ENCODE measurements at regions not wholly inside any gene's neighbourhood (a gene's known extent, or its start where the extent isn't known, plus 50 kb on each side); places are given as distances from the start of the nearest gene placed in this dataset.

GRCh38 chr3:28674212-28674611 is 325.6 kb upstream of the AZI2 start:
- no peaks in the 10 kb centered on the region for H3K4me1 ChIP-seq (ENCODE audit: low read depth, poor library complexity, severe bottlenecking)
- no peaks in the 10 kb centered on the region for H4K20me1 ChIP-seq (ENCODE audit: insufficient read depth)
- H3K36me3 ChIP-seq (ENCODE audit: insufficient read depth), result no peaks in the 10 kb centered on the region
- TF ChIP-seq CTCF (conservative IDR thresholded peaks at IDR 0.05; ENCODE audit: low read depth, low read length), result no peak
- H3K27me3 ChIP-seq (ENCODE audit: insufficient read depth, low read depth), result no peaks in the 10 kb centered on the region
- no peak overlapping the region for H3K27ac ChIP-seq
- H2AFZ ChIP-seq (ENCODE audit: low read depth), result no peak overlapping the region
- no peaks in the 10 kb centered on the region for H3K79me2 ChIP-seq (ENCODE audit: insufficient read depth, low read depth)
- H3K4me3 ChIP-seq (IDR thresholded peaks at IDR 0.05; ENCODE audit: insufficient read depth, low read depth, low read length), result no peak overlapping the region
- H3K9ac ChIP-seq, result no peak overlapping the region
- no peak overlapping the region for H3K4me2 ChIP-seq

GRCh38 chr3:28677581-28677980 is 329.0 kb upstream of the AZI2 start:
- H3K4me1 ChIP-seq (ENCODE audit: low read depth, poor library complexity, severe bottlenecking), result no peaks in the 10 kb centered on the region
- H4K20me1 ChIP-seq (ENCODE audit: insufficient read depth), result no peaks in the 10 kb centered on the region
- no peak overlapping the region for H3K27ac ChIP-seq
- H3K27me3 ChIP-seq (ENCODE audit: insufficient read depth, low read depth), result no peaks in the 10 kb centered on the region
- no peak overlapping the region for H3K4me2 ChIP-seq
- no peaks in the 10 kb centered on the region for H3K79me2 ChIP-seq (ENCODE audit: insufficient read depth, low read depth)
- no peak overlapping the region for H3K4me3 ChIP-seq (IDR thresholded peaks at IDR 0.05; ENCODE audit: insufficient read depth, low read depth, low read length)
- no peak overlapping the region for H2AFZ ChIP-seq (ENCODE audit: low read depth)
- TF ChIP-seq CTCF (conservative IDR thresholded peaks at IDR 0.05; ENCODE audit: low read depth, low read length), result no peak
- no peak overlapping the region for H3K9ac ChIP-seq
- H3K36me3 ChIP-seq (ENCODE audit: insufficient read depth), result no peaks in the 10 kb centered on the region

GRCh38 chr3:28678086-28678485 is 329.5 kb upstream of the AZI2 start:
- Histone ChIP-seq H3K27ac (no peak overlapping the region), H4K20me1 (ENCODE audit: insufficient read depth) (no peaks in the 10 kb centered on the region), H3K79me2 (ENCODE audit: insufficient read depth, low read depth) (no peaks in the 10 kb centered on the region), H3K9ac (no peak overlapping the region), H3K27me3 (ENCODE audit: insufficient read depth, low read depth) (no peaks in the 10 kb centered on the region), H3K4me3 (IDR thresholded peaks at IDR 0.05; ENCODE audit: insufficient read depth, low read depth, low read length) (no peak overlapping the region), H3K4me1 (ENCODE audit: low read depth, poor library complexity, severe bottlenecking) (no peaks in the 10 kb centered on the region), H3K36me3 (ENCODE audit: insufficient read depth) (no peaks in the 10 kb centered on the region), H2AFZ (ENCODE audit: low read depth) (no peak overlapping the region), H3K4me2 (no peak overlapping the region)
- TF ChIP-seq CTCF (conservative IDR thresholded peaks at IDR 0.05; ENCODE audit: low read depth, low read length), result no peak

- Histone ChIP-seq H3K36me3 (ENCODE audit: insufficient read depth) (no peaks in the 10 kb centered on the region), H3K27me3 (ENCODE audit: insufficient read depth, low read depth) (no peaks in the 10 kb centered on the region), H3K4me1 (ENCODE audit: low read depth, poor library complexity, severe bottlenecking) (no peaks in the 10 kb centered on the region), H3K9ac (no peak overlapping the region), H3K4me2 (no peak overlapping the region), H3K27ac (no peak overlapping the region), H3K79me2 (ENCODE audit: insufficient read depth, low read depth) (no peaks in the 10 kb centered on the region), H4K20me1 (ENCODE audit: insufficient read depth) (no peaks in the 10 kb centered on the region), H3K4me3 (IDR thresholded peaks at IDR 0.05; ENCODE audit: insufficient read depth, low read depth, low read length) (no peak overlapping the region), H2AFZ (ENCODE audit: low read depth) (no peak overlapping the region)
- no peak for TF ChIP-seq CTCF (conservative IDR thresholded peaks at IDR 0.05; ENCODE audit: low read depth, low read length)
Measured at GRCh38 chr3:28680050-28680449, 331.4 kb upstream of the AZI2 start.

- Histone ChIP-seq H3K27me3 (ENCODE audit: insufficient read depth, low read depth) (no peaks in the 10 kb centered on the region), H3K4me1 (ENCODE audit: low read depth, poor library complexity, severe bottlenecking) (no peaks in the 10 kb centered on the region), H3K79me2 (ENCODE audit: insufficient read depth, low read depth) (no peaks in the 10 kb centered on the region), H3K36me3 (ENCODE audit: insufficient read depth) (no peaks in the 10 kb centered on the region), H3K9ac (no peak overlapping the region), H3K4me2 (no peak overlapping the region), H2AFZ (ENCODE audit: low read depth) (no peak overlapping the region), H3K4me3 (IDR thresholded peaks at IDR 0.05; ENCODE audit: insufficient read depth, low read depth, low read length) (no peak overlapping the region), H4K20me1 (ENCODE audit: insufficient read depth) (no peaks in the 10 kb centered on the region), H3K27ac (no peak overlapping the region)
- TF ChIP-seq CTCF (conservative IDR thresholded peaks at IDR 0.05; ENCODE audit: low read depth, low read length), result no peak
Measured at GRCh38 chr3:28682121-28682520, 333.5 kb upstream of the AZI2 start.
